Suprapubic skin (tissue), 4 donors: ENCODE measurements at regions not wholly inside any gene's neighbourhood (a gene's known extent, or its start where the extent isn't known, plus 50 kb on each side); places are given as distances from the start of the nearest gene placed in this dataset.
"Not testable (repeated sequence)": the region's sequence is repeated elsewhere in the genome, so short reads cannot be mapped to it uniquely, and the experiment has no call there.

ENCODE experiments used
- DNase-seq, 2 donors: peaks; one replicate each; pipeline ENCODE4 v3.0.0-alpha.2; 2019; ENCODE audit warnings: low spot score in 2 of 2
- H3K27ac ChIP-seq: fragments of 200-600 bp; sonication (generic); one replicate; pipeline ENCODE4 v1.5.1; 2019
- H3K27me3 ChIP-seq: fragments of 200-600 bp; sonication (generic); one replicate; pipeline ENCODE4 v1.5.1; 2019
- H3K36me3 ChIP-seq: fragments of 200-600 bp; sonication (generic); one replicate; pipeline ENCODE4 v1.5.1; 2019
- H3K4me1 ChIP-seq: fragments of 200-600 bp; sonication (generic); one replicate; pipeline ENCODE4 v1.5.1; 2019
- H3K4me3 ChIP-seq: fragments of 200-600 bp; sonication (generic); one replicate; pipeline ENCODE4 v1.5.1; 2019; ENCODE audit warnings: mild to moderate bottlenecking
- H3K9me3 ChIP-seq: fragments of 200-600 bp; sonication (generic); one replicate; pipeline ENCODE4 v1.5.1; 2019
- CTCF ChIP-seq, 2 donors: fragments of 200-600 bp in 1 of 2; fragments of 450-650 bp in 1 of 2; sonication (generic) in 1 of 2; IDR thresholded peaks; one replicate each; pipeline ENCODE4 v1.5.1; 2016 to 2019; ENCODE audit warnings: antibody characterized with exemption in 2 of 2, mild to moderate bottlenecking in 1 of 2, moderate library complexity in 1 of 2
- EP300 ChIP-seq: sonication (generic); formaldehyde crosslinking; IDR thresholded peaks from one replicate; pipeline ENCODE4 v1.6.1; 2017; ENCODE audit warnings: antibody characterized with exemption
- POLR2A ChIP-seq, 2 donors: fragments of 450-650 bp; IDR thresholded peaks; one replicate each; pipeline ENCODE4 v1.6.1; 2017; ENCODE audit warnings: antibody characterized with exemption in 2 of 2, mild to moderate bottlenecking in 2 of 2, moderate library complexity in 2 of 2
- POLR2AphosphoS5 ChIP-seq, 3 donors: sonication (generic); formaldehyde crosslinking; IDR thresholded peaks; one replicate each; pipeline ENCODE4 v1.6.1; 2017; ENCODE audit warnings: antibody characterized with exemption in 3 of 3
- WGBS: methylation state at CpG from one replicate; pipeline ENCODE4 v1.1.5; 2018; 5-methylcytosine and 5-hydroxymethylcytosine counted together

GRCh38 chr9:23044549-23044948, 597.9 kb downstream of the DMRTA1 start:
- TF ChIP-seq EP300 (no peak), POLR2AphosphoS5 (IDR thresholded peaks at IDR 0.05) (no peak), POLR2A (IDR thresholded peaks at IDR 0.05) (no peak), CTCF (IDR thresholded peaks at IDR 0.05) (no peak)
- no peak for DNase-seq
- no peak overlapping the region for H3K27ac ChIP-seq
- no peaks in the 10 kb centered on the region for H3K9me3 ChIP-seq
- no peaks in the 10 kb centered on the region for H3K4me1 ChIP-seq
- H3K36me3 ChIP-seq = no peaks in the 10 kb centered on the region
- no peak overlapping the region for H3K4me3 ChIP-seq
- no peaks in the 10 kb centered on the region for H3K27me3 ChIP-seq

- H3K27me3 ChIP-seq, H3K9me3 ChIP-seq, H3K4me1 ChIP-seq, H3K36me3 ChIP-seq, H3K4me3 ChIP-seq, H3K27ac ChIP-seq, DNase-seq: not testable (repeated sequence)
- 80% methylated on average over 1 of the region's 1 CpG for WGBS
Measured at GRCh38 chr9:23046026-23046425, 599.4 kb downstream of the DMRTA1 start.

- no peaks in the 10 kb centered on the region for H3K27me3 ChIP-seq
- WGBS = 92% methylated on average over 1 of the region's 1 CpG
- no peak overlapping the region for H3K27ac ChIP-seq
- H3K36me3 ChIP-seq = no peaks in the 10 kb centered on the region
- no peaks in the 10 kb centered on the region for H3K4me1 ChIP-seq
- no peak overlapping the region for H3K4me3 ChIP-seq
- TF ChIP-seq CTCF (IDR thresholded peaks at IDR 0.05) (no peak), POLR2AphosphoS5 (IDR thresholded peaks at IDR 0.05) (no peak), EP300 (no peak), POLR2A (IDR thresholded peaks at IDR 0.05) (no peak)
- H3K9me3 ChIP-seq = no peaks in the 10 kb centered on the region
- DNase-seq = no peak
Measured at GRCh38 chr9:23050548-23050947, 603.9 kb downstream of the DMRTA1 start.

GRCh38 chr9:23073136-23073535, 626.5 kb downstream of the DMRTA1 start:
- no peak for TF ChIP-seq CTCF (IDR thresholded peaks at IDR 0.05)
- no peak for TF ChIP-seq EP300
- no peak for TF ChIP-seq POLR2A (IDR thresholded peaks at IDR 0.05)
- TF ChIP-seq POLR2AphosphoS5 (IDR thresholded peaks at IDR 0.05) = no peak
- WGBS = 80% methylated on average over 1 of the region's 1 CpG
- H3K4me3 ChIP-seq = no peak overlapping the region
- no peak for DNase-seq
- H3K27ac ChIP-seq = no peak overlapping the region
- H3K9me3 ChIP-seq = peaks cover under 1% of the 10 kb centered on the region
- H3K27me3 ChIP-seq = no peaks in the 10 kb centered on the region
- no peaks in the 10 kb centered on the region for H3K36me3 ChIP-seq
- H3K4me1 ChIP-seq = no peaks in the 10 kb centered on the region

GRCh38 chr9:23079798-23080197, 633.2 kb downstream of the DMRTA1 start:
- H3K27ac ChIP-seq = no peak overlapping the region
- DNase-seq = no peak
- no peaks in the 10 kb centered on the region for H3K36me3 ChIP-seq
- no peaks in the 10 kb centered on the region for H3K9me3 ChIP-seq
- H3K4me3 ChIP-seq = no peak overlapping the region
- no peaks in the 10 kb centered on the region for H3K4me1 ChIP-seq
- no peaks in the 10 kb centered on the region for H3K27me3 ChIP-seq
- 80% methylated on average over 2 of the region's 2 CpGs for WGBS
- TF ChIP-seq CTCF (IDR thresholded peaks at IDR 0.05) = no peak
- TF ChIP-seq POLR2AphosphoS5 (IDR thresholded peaks at IDR 0.05) = no peak
- no peak for TF ChIP-seq POLR2A (IDR thresholded peaks at IDR 0.05)
- no peak for TF ChIP-seq EP300

- H3K9me3 ChIP-seq = no peaks in the 10 kb centered on the region
- no peaks in the 10 kb centered on the region for H3K4me1 ChIP-seq
- no peaks in the 10 kb centered on the region for H3K27me3 ChIP-seq
- WGBS = 83% methylated on average over 5 of the region's 5 CpGs
- TF ChIP-seq CTCF (IDR thresholded peaks at IDR 0.05) (no peak), POLR2AphosphoS5 (IDR thresholded peaks at IDR 0.05) (no peak), POLR2A (IDR thresholded peaks at IDR 0.05) (no peak), EP300 (no peak)
- H3K4me3 ChIP-seq = no peak overlapping the region
- DNase-seq = no peak
- no peak overlapping the region for H3K27ac ChIP-seq
- no peaks in the 10 kb centered on the region for H3K36me3 ChIP-seq
Measured at GRCh38 chr9:23081377-23081776, 634.8 kb downstream of the DMRTA1 start.
